ENCODE measurements at regions not wholly inside any gene's neighbourhood (a gene's known extent, or its start where the extent isn't known, plus 50 kb on each side); places are given as distances from the start of the nearest gene placed in this dataset.

GRCh38 chr5:8012131-8012977 is 143.4 kb downstream of the MTRR start:
- TF ChIP-seq CTCF (IDR thresholded peaks at IDR 0.05; ENCODE audit: insufficient read depth, low read length, poor library complexity, severe bottlenecking) (no peak), EZH2phosphoT487 (conservative IDR thresholded peaks at IDR 0.05; ENCODE audit: low read length) (no peak)
